ENCODE measurements at regions not wholly inside any gene's neighbourhood (a gene's known extent, or its start where the extent isn't known, plus 50 kb on each side); places are given as distances from the start of the nearest gene placed in this dataset.

DNA sequence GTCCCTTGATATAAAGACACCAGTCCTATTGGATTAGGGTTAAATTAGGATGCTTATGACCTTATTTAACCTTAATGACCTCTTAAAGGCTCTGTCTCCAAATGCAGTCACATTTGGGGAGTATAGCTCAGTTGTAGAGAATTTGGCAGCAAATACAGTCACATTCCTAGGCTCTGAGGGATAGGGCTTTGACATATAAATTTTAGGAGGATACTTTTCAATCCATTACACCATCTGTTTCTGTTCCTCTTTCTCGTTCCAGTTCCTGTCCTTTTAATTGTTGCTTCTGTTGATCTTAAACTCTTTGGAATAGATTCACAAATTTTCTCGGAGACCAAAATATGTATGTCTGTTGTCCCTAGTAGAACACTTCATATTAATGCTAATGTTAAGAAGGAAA is 390.0 kb upstream of the PCSK5 start:
- TF ChIP-seq ZFP37 (tag by site-specific recombination; IDR thresholded peaks at IDR 0.05) (no peak), MYNN (tag by site-specific recombination; IDR thresholded peaks at IDR 0.05; ENCODE audit: borderline replicate concordance) (no peak), ZNF792 (tag by site-specific recombination; IDR thresholded peaks at IDR 0.05) (no peak), ZNF302 (tag by site-specific recombination; IDR thresholded peaks at IDR 0.05; ENCODE audit: low read depth) (no peak)
- TF ChIP-seq, protein P1, sequence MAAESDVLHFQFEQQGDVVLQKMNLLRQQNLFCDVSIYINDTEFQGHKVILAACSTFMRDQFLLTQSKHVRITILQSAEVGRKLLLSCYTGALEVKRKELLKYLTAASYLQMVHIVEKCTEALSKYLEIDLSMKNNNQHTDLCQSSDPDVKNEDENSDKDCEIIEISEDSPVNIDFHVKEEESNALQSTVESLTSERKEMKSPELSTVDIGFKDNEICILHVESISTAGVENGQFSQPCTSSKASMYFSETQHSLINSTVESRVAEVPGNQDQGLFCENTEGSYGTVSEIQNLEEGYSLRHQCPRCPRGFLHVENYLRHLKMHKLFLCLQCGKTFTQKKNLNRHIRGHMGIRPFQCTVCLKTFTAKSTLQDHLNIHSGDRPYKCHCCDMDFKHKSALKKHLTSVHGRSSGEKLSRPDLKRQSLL (tag by site-specific recombination; IDR thresholded peaks at IDR 0.05) = no peak
- TF ChIP-seq, protein P2, sequence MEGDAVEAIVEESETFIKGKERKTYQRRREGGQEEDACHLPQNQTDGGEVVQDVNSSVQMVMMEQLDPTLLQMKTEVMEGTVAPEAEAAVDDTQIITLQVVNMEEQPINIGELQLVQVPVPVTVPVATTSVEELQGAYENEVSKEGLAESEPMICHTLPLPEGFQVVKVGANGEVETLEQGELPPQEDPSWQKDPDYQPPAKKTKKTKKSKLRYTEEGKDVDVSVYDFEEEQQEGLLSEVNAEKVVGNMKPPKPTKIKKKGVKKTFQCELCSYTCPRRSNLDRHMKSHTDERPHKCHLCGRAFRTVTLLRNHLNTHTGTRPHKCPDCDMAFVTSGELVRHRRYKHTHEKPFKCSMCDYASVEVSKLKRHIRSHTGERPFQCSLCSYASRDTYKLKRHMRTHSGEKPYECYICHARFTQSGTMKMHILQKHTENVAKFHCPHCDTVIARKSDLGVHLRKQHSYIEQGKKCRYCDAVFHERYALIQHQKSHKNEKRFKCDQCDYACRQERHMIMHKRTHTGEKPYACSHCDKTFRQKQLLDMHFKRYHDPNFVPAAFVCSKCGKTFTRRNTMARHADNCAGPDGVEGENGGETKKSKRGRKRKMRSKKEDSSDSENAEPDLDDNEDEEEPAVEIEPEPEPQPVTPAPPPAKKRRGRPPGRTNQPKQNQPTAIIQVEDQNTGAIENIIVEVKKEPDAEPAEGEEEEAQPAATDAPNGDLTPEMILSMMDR (tag by site-specific recombination; IDR thresholded peaks at IDR 0.05) = no peak
- TF ChIP-seq, protein P3, sequence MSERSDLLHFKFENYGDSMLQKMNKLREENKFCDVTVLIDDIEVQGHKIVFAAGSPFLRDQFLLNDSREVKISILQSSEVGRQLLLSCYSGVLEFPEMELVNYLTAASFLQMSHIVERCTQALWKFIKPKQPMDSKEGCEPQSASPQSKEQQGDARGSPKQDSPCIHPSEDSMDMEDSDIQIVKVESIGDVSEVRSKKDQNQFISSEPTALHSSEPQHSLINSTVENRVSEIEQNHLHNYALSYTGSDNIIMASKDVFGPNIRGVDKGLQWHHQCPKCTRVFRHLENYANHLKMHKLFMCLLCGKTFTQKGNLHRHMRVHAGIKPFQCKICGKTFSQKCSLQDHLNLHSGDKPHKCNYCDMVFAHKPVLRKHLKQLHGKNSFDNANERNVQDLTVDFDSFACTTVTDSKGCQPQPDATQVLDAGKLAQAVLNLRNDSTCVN (tag by site-specific recombination; optimal IDR thresholded peaks at IDR 0.05) = no peak

All from HEK293 (cell line).